Stimulated activated memory B cell treated with anti-CD40 and anti-IgM and Interleukin-4, amounts not matched to agents 10 μg/mL and 1 μg/mL and 100 μg/mL, for 72 hours (primary cell): ENCODE measurements at regions not wholly inside any gene's neighbourhood (a gene's known extent, or its start where the extent isn't known, plus 50 kb on each side); places are given as distances from the start of the nearest gene placed in this dataset.

ENCODE experiments used
- ATAC-seq: fragments of 150-1000 bp; cut with Tn5 transposase; 2 replicates; pipeline ENCODE4 v1.10.0; 2021
- H3K27ac Mint-ChIP-seq: one replicate; pipeline ENCODE4 v1.8.0; 2022; ENCODE audit warnings: mild to moderate bottlenecking, mixed read lengths
- H3K27me3 Mint-ChIP-seq: one replicate; pipeline ENCODE4 v1.8.0; 2022; ENCODE audit warnings: mixed read lengths
- H3K36me3 Mint-ChIP-seq: one replicate; pipeline ENCODE4 v1.8.0; 2022; ENCODE audit warnings: mixed read lengths
- H3K4me1 Mint-ChIP-seq: one replicate; pipeline ENCODE4 v1.8.0; 2022; ENCODE audit warnings: mixed read lengths
- H3K4me3 Mint-ChIP-seq: one replicate; pipeline ENCODE4 v1.8.0; 2022; ENCODE audit warnings: mild to moderate bottlenecking, moderate library complexity, mixed read lengths
- H3K9me3 Mint-ChIP-seq: one replicate; pipeline ENCODE4 v1.8.0; 2022; ENCODE audit warnings: mixed read lengths

DNA sequence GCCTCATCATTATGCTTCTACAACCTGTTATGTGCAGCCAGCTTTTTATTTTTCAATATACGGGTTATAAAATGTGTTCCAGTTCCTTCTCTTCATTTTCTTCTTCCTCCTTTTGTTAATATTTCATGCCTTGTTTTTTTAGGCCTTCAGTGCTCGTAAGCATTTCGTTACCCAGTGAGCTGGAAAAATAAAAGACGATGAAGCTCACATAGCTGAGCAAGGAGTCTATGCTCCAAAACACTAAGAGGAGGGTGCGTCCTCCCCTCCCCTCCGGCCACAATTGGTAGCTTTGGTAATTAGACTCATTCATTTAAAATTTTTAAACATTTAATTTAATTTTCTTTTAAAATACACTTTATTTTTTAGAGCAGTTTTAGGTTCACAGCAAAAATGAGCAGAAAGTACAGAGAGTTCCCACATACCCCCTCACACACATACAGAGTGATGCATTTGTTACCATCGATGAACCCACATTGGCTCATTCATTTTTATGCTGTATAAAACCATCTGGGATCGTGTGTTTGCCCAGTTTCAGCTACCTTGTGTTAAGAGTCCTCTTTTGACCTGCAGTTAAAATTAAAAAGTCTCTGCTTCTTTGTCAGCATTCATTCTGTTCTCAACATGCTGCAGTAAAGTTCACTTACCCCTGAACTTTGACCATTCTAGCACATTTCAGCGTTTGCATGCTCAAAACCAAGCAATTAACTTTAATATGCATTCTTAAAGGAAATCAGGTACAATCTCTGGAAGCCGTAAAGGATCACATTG lies 223.9 kb downstream of the LACC1 start:
- Mint-ChIP-seq H3K4me1 (no peaks in the 10 kb centered on the region), H3K27ac (no peak overlapping the region), H3K9me3 (peaks cover 9% of the 10 kb centered on the region), H3K36me3 (no peaks in the 10 kb centered on the region), H3K27me3 (peaks cover 36% of the 10 kb centered on the region), H3K4me3 (no peak overlapping the region)
- no peak for ATAC-seq

- Mint-ChIP-seq H3K9me3 (peaks cover 9% of the 10 kb centered on the region), H3K4me1 (no peaks in the 10 kb centered on the region), H3K36me3 (no peaks in the 10 kb centered on the region), H3K4me3 (no peak overlapping the region), H3K27ac (no peak overlapping the region), H3K27me3 (peaks cover 36% of the 10 kb centered on the region)
- no peak for ATAC-seq
Measured at GRCh38 chr13:44104197-44104490, 224.4 kb downstream of the LACC1 start.

GRCh38 chr13:44104969-44105368 lies 225.3 kb downstream of the LACC1 start:
- no peaks in the 10 kb centered on the region for H3K36me3 Mint-ChIP-seq
- no peak overlapping the region for H3K4me3 Mint-ChIP-seq
- no peaks in the 10 kb centered on the region for H3K4me1 Mint-ChIP-seq
- H3K27me3 Mint-ChIP-seq: peaks cover 36% of the 10 kb centered on the region
- no peak overlapping the region for H3K27ac Mint-ChIP-seq
- no peak for ATAC-seq
- H3K9me3 Mint-ChIP-seq: peaks cover 9% of the 10 kb centered on the region

GRCh38 chr13:44106266-44107152 lies 226.8 kb downstream of the LACC1 start:
- Mint-ChIP-seq H3K27ac (no peak overlapping the region), H3K9me3 (peaks cover 4% of the 10 kb centered on the region), H3K4me3 (no peak overlapping the region), H3K4me1 (no peaks in the 10 kb centered on the region), H3K27me3 (peaks cover 36% of the 10 kb centered on the region), H3K36me3 (no peaks in the 10 kb centered on the region)
- ATAC-seq: no peak

DNA sequence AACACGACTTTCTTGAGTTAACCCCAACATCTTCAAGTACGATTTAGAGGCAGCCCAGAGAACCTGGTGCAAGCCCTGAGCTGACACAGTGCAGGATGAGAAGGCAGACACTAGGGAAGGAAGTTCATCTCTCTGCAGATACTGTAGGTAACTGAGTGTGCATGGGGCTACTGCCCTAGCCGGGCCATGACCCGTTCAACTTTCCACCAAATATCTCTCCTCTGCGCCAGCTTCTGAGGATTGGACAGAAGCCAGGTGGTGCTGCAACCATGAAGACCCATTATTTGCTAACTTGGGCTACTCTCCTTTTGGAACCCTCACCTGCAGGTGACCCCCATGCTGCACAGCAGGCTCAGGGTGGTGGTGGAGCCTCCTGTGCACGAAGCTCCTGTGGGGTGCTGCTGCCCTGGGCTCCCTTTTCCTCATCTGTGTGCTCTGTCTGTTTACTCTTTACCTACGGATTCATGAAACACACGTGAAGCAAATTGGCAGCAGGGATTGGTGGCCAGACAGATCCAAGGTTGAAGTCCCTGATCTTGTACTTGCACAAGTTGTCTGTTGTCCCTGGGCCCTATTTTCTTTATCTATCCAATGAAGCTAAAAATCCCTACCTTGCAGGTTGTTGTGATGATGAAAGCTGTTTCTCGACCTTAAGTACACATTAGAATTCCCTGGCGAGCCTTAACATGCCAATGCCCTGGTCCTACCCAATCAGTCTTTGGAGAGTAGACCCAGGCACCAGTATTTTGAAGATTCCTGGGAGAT lies 227.8 kb downstream of the LACC1 start:
- no peak for ATAC-seq
- Mint-ChIP-seq H3K4me3 (no peak overlapping the region), H3K4me1 (no peaks in the 10 kb centered on the region), H3K27ac (no peak overlapping the region), H3K9me3 (no peaks in the 10 kb centered on the region), H3K36me3 (no peaks in the 10 kb centered on the region), H3K27me3 (peaks cover 36% of the 10 kb centered on the region)

DNA sequence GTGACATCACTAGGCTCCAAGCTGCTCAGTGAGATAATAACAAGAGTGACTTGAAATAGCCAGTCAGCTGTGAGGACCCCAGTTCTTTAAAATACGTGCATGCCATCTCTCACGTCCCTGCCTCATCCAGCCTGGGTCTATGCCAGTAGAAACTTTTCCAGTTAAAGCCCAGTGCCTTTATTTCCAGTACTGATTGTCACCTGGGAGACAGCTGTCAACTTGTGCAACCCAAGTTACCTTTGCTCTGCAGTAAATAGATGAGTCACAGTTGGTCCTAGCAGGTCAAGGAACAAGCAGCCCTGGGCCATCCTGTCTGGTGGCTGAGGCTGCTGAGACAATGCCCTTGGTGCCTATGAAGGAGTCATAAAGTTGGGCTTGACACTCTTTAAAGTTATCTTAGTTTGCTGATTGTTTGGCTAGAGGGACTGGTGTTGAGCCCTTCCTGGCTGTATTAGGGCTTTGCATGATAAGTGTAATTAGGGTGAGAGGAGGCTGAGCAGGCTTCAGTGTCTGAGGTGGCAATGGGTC lies 228.7 kb downstream of the LACC1 start:
- Mint-ChIP-seq H3K27ac (no peak overlapping the region), H3K9me3 (no peaks in the 10 kb centered on the region), H3K27me3 (peaks cover 36% of the 10 kb centered on the region), H3K4me3 (no peak overlapping the region), H3K4me1 (no peaks in the 10 kb centered on the region), H3K36me3 (no peaks in the 10 kb centered on the region)
- no peak for ATAC-seq

- no peak for ATAC-seq
- H3K9me3 Mint-ChIP-seq: no peaks in the 10 kb centered on the region
- H3K27ac Mint-ChIP-seq: no peak overlapping the region
- H3K4me1 Mint-ChIP-seq: no peaks in the 10 kb centered on the region
- H3K27me3 Mint-ChIP-seq: peaks cover 25% of the 10 kb centered on the region
- no peak overlapping the region for H3K4me3 Mint-ChIP-seq
- H3K36me3 Mint-ChIP-seq: no peaks in the 10 kb centered on the region
Measured at GRCh38 chr13:44110091-44110621, 230.5 kb downstream of the LACC1 start.

DNA sequence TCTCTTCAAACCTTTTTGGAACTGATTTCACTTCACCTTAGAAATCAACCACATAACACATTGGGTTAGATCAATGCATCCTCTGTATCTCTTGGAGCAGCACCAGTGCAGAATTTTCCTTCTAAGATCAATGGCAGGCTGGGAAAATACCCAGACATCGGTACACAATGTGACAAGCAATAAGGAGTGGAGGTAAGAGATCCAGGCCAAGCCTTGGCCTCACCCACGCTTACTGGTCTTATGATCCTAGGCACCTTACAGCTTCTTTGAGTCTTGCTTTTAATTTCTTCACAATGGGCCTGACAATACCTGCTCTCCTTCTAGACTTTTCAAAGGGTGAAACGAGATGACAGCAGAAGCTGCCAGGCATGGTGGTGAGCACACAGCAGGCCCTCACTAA lies 232.0 kb downstream of the LACC1 start:
- Mint-ChIP-seq H3K4me3 (no peak overlapping the region), H3K4me1 (peaks cover 8% of the 10 kb centered on the region), H3K27me3 (peaks cover 11% of the 10 kb centered on the region), H3K9me3 (no peaks in the 10 kb centered on the region), H3K27ac (no peak overlapping the region), H3K36me3 (no peaks in the 10 kb centered on the region)
- ATAC-seq: no peak

DNA sequence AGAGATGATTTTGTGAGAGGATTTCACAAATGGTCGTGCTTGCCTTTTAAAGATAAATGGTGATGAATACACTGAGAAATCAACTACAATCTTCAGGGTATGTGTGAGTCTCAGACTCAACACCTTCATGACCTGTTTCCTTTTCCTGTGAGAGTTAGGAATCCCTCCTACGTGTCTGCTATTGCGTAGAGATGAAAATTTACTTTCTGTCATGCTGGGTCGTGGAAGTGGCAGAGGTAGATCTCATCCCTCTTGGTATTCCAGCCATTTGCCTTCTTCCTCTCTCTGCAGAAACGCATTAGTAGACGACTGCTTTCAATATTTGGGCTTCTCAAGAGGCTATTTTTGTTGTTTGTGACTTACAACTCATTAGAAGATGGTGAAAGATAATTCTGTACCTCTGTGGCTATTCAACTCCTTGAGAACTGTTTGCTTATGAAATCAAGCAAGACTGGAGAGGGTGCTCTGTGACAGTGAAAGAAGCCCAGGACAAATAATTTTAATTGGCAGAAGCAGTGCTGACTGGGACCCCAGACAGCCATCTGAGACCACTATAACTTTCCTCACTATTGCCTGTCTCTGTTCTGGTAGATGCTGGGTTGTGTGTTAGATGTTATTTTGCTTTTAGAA lies 233.1 kb downstream of the LACC1 start:
- no peaks in the 10 kb centered on the region for H3K9me3 Mint-ChIP-seq
- no peak for ATAC-seq
- H3K36me3 Mint-ChIP-seq: no peaks in the 10 kb centered on the region
- no peak overlapping the region for H3K4me3 Mint-ChIP-seq
- H3K27ac Mint-ChIP-seq: no peak overlapping the region
- peaks cover 11% of the 10 kb centered on the region for H3K4me1 Mint-ChIP-seq
- peaks cover 1% of the 10 kb centered on the region for H3K27me3 Mint-ChIP-seq

DNA sequence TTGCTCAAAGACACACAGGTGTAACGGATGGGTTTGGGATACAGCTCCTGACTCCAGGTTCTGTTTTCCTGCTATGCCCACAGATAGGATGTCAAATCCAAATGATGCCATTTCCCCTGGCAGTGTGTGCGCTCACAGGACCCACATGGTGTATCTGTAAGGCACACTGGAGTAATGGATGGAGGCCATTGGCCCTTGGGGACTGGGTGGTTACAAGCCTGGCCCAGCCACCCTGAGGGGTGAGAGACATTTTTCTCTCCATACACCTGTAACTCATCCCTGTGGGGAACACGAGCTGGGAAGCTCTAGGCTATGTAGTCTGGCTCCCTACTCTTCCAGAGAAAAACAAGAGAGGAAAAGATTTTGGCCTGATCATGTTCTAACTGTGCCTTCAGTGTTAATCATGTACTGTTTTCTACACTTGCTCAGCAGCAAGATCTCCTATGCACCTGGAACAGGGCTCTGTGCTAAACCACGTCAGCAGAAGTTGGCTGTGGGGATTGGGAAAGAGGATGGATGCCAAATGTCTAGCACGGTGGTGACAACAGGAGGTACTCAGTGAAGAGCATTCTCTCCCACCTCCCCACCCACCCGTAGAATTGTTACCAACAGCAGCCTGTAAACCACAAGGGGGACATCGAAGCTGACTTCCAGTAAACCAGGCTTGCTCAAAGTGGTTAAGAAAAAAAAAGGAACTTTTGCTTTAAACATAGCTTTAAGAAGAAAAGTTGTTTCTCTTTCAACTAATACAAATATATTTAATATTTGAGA lies 237.0 kb downstream of the LACC1 start:
- peak; percentile 16 for ATAC-seq
- Mint-ChIP-seq H3K27ac (peak overlapping the region; percentile 44), H3K36me3 (no peaks in the 10 kb centered on the region), H3K4me1 (peaks cover 19% of the 10 kb centered on the region), H3K27me3 (no peaks in the 10 kb centered on the region), H3K4me3 (no peak overlapping the region), H3K9me3 (no peaks in the 10 kb centered on the region)

GRCh38 chr13:44117351-44117750 lies 237.6 kb downstream of the LACC1 start:
- Mint-ChIP-seq H3K4me1 (peaks cover 19% of the 10 kb centered on the region), H3K27me3 (no peaks in the 10 kb centered on the region), H3K27ac (no peak overlapping the region), H3K9me3 (no peaks in the 10 kb centered on the region), H3K36me3 (no peaks in the 10 kb centered on the region), H3K4me3 (no peak overlapping the region)
- no peak for ATAC-seq

GRCh38 chr13:44117816-44118215 lies 238.1 kb downstream of the LACC1 start:
- no peak overlapping the region for H3K27ac Mint-ChIP-seq
- no peak for ATAC-seq

DNA sequence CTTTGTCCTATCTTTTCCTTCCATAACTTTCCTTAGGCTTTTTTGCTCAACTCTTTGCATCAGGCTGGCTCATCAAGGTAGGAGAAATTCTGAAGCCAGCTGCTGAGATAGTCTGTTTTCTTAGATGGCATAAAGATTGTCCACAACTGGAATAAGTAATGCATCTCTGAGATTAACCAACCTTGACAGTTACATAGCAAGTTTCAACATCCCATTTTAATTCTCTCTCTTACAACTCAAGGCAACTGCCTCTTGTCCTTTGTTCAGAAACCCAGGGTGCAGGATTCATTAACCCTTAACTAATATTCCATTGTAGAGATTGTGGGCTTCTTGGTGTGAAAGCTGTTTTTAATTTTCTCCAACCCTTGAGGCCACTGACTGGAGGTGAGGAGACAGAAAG lies 239.2 kb downstream of the LACC1 start:
- Mint-ChIP-seq H3K9me3 (peaks cover 7% of the 10 kb centered on the region), H3K4me3 (no peak overlapping the region), H3K27me3 (no peaks in the 10 kb centered on the region), H3K36me3 (peaks cover 7% of the 10 kb centered on the region), H3K4me1 (peaks cover 19% of the 10 kb centered on the region), H3K27ac (no peak overlapping the region)
- ATAC-seq: no peak

More at GRCh38 chr13:44117816-44118215, 238.1 kb downstream of the LACC1 start:
- peaks cover 19% of the 10 kb centered on the region for H3K4me1 Mint-ChIP-seq
- H3K27me3 Mint-ChIP-seq: no peaks in the 10 kb centered on the region
- no peaks in the 10 kb centered on the region for H3K9me3 Mint-ChIP-seq
- no peaks in the 10 kb centered on the region for H3K36me3 Mint-ChIP-seq
- H3K4me3 Mint-ChIP-seq: no peak overlapping the region

GRCh38 chr13:44120043-44120442 lies 240.3 kb downstream of the LACC1 start:
- no peak for ATAC-seq
- peaks cover 12% of the 10 kb centered on the region for H3K36me3 Mint-ChIP-seq

More at GRCh38 chr13:44120043-44120442, 240.3 kb downstream of the LACC1 start:
- Mint-ChIP-seq H3K27ac (no peak overlapping the region), H3K27me3 (no peaks in the 10 kb centered on the region), H3K4me1 (peaks cover 19% of the 10 kb centered on the region), H3K9me3 (peaks cover 13% of the 10 kb centered on the region), H3K4me3 (no peak overlapping the region)
